GM18867 (cell line): ENCODE measurements at regions not wholly inside any gene's neighbourhood (a gene's known extent, or its start where the extent isn't known, plus 50 kb on each side); places are given as distances from the start of the nearest gene placed in this dataset.

Experiments
- ATAC-seq: cut with Tn5 transposase; IDR thresholded peaks from one replicate; pipeline ENCODE4 v1.9.1; 2021; ENCODE audit warnings: mild to moderate bottlenecking, moderate library complexity; ENCODE audit not compliant: unreplicated experiment

GRCh38 chr9:71383308-71383940 is 262.0 kb upstream of the TRPM3 start:
- no peak for ATAC-seq

- no peak for ATAC-seq
Observed at GRCh38 chr9:71368157-71368556, 246.7 kb upstream of the TRPM3 start.

GRCh38 chr9:71364186-71364955 is 242.9 kb upstream of the TRPM3 start:
- no peak for ATAC-seq

GRCh38 chr9:71363286-71363961 is 242.0 kb upstream of the TRPM3 start:
- ATAC-seq = no peak

- ATAC-seq = no peak
Observed at GRCh38 chr9:71361357-71361756, 239.9 kb upstream of the TRPM3 start.

GRCh38 chr9:71357346-71357745 is 235.9 kb upstream of the TRPM3 start:
- ATAC-seq = no peak

GRCh38 chr9:71355884-71356283 is 234.5 kb upstream of the TRPM3 start:
- no peak for ATAC-seq

- ATAC-seq = no peak
Observed at GRCh38 chr9:71353720-71354119, 232.3 kb upstream of the TRPM3 start.

- ATAC-seq = no peak
Observed at GRCh38 chr9:71352837-71353236, 231.4 kb upstream of the TRPM3 start.

GRCh38 chr9:71349218-71349617 is 227.8 kb upstream of the TRPM3 start:
- no peak for ATAC-seq

- no peak for ATAC-seq
Observed at GRCh38 chr9:71333321-71333720, 211.9 kb upstream of the TRPM3 start.

- ATAC-seq = no peak
Observed at GRCh38 chr9:71331603-71332002, 210.2 kb upstream of the TRPM3 start.

GRCh38 chr9:71329873-71330272 is 208.5 kb upstream of the TRPM3 start:
- no peak for ATAC-seq

- ATAC-seq = no peak
Observed at GRCh38 chr9:71326360-71326759, 204.9 kb upstream of the TRPM3 start.

- ATAC-seq = no peak
Observed at GRCh38 chr9:71323357-71323756, 201.9 kb upstream of the TRPM3 start.

- ATAC-seq = no peak
Observed at GRCh38 chr9:71322311-71322710, 200.9 kb upstream of the TRPM3 start.

GRCh38 chr9:71308454-71308853 is 187.0 kb upstream of the TRPM3 start:
- ATAC-seq = no peak

- peak; percentile 46 for ATAC-seq
Observed at GRCh38 chr9:71306134-71306533, 184.7 kb upstream of the TRPM3 start.

GRCh38 chr9:71303351-71303750 is 181.9 kb upstream of the TRPM3 start:
- no peak for ATAC-seq

- peak; percentile 88 for ATAC-seq
Observed at GRCh38 chr9:71302776-71303175, 181.4 kb upstream of the TRPM3 start.

- ATAC-seq = peak; percentile 57
Observed at GRCh38 chr9:71295928-71296327, 174.5 kb upstream of the TRPM3 start.

GRCh38 chr9:71286146-71286545 is 164.7 kb upstream of the TRPM3 start:
- ATAC-seq = no peak
